ENCODE measurements at regions not wholly inside any gene's neighbourhood (a gene's known extent, or its start where the extent isn't known, plus 50 kb on each side); places are given as distances from the start of the nearest gene placed in this dataset.
"Not testable (repeated sequence)": the region's sequence is repeated elsewhere in the genome, so short reads cannot be mapped to it uniquely, and the experiment has no call there.

DNA sequence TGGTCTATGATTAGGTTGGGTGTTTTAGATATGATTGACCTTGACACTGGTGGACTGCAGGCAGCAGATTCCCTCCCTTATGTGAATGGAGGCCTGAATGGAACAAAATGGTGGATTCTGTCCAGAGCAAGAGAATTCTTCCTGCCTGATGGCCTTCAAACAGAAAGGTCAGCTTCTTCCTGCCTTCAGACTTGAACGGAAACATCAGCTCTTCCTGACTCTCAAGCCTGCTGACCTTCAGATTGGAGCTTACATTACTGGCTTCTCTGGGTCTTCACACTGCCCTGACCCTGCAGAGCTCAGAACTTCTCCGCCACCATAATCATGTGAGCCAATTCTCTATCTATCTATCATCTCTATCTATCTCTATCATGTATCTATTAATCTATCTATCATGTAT is 111.6 kb downstream of the RAMP3 start:
- Histone ChIP-seq H3K79me2 (ENCODE audit: insufficient read depth, low read length) (no peaks in the 10 kb centered on the region), H3K9me3 (ENCODE audit: low read depth, low read length) (no peaks in the 10 kb centered on the region), H3K27me3 (ENCODE audit: insufficient read depth, low read length) (peaks cover 22% of the 10 kb centered on the region), H3K27ac (ENCODE audit: low read depth, low read length) (no peak overlapping the region), H3K36me3 (ENCODE audit: insufficient read depth, low read length) (no peaks in the 10 kb centered on the region), H3K4me2 (ENCODE audit: insufficient read depth, low read length) (no peak overlapping the region), H3K4me3 (ENCODE audit: insufficient read depth, low read length) (no peak overlapping the region), H4K20me1 (ENCODE audit: insufficient read depth, low read length) (no peaks in the 10 kb centered on the region), H3K4me1 (ENCODE audit: insufficient read depth, low read length) (no peaks in the 10 kb centered on the region), H2AFZ (ENCODE audit: low read length) (no peak overlapping the region)
- TF ChIP-seq CTCF (IDR thresholded peaks at IDR 0.05; ENCODE audit: extremely low read depth, low read depth, low read length): no peak
- no peak for DNase-seq (ENCODE audit: insufficient read length, low spot score, missing footprints)

GRCh38 chr7:45278763-45279398 is 121.3 kb downstream of the RAMP3 start:
- Histone ChIP-seq H3K36me3 (ENCODE audit: insufficient read depth, low read length) (no peaks in the 10 kb centered on the region), H3K4me3 (ENCODE audit: insufficient read depth, low read length) (no peak overlapping the region), H3K27ac (ENCODE audit: low read depth, low read length) (no peak overlapping the region), H4K20me1 (ENCODE audit: insufficient read depth, low read length) (no peaks in the 10 kb centered on the region), H2AFZ (ENCODE audit: low read length) (no peak overlapping the region), H3K4me1 (ENCODE audit: insufficient read depth, low read length) (no peaks in the 10 kb centered on the region), H3K9me3 (ENCODE audit: low read depth, low read length) (no peaks in the 10 kb centered on the region), H3K27me3 (ENCODE audit: insufficient read depth, low read length) (peaks cover 14% of the 10 kb centered on the region), H3K4me2 (ENCODE audit: insufficient read depth, low read length) (no peak overlapping the region), H3K79me2 (ENCODE audit: insufficient read depth, low read length) (no peaks in the 10 kb centered on the region)
- no peak for TF ChIP-seq CTCF (IDR thresholded peaks at IDR 0.05; ENCODE audit: extremely low read depth, low read depth, low read length)
- DNase-seq (ENCODE audit: insufficient read length, low spot score, missing footprints): no peak

DNA sequence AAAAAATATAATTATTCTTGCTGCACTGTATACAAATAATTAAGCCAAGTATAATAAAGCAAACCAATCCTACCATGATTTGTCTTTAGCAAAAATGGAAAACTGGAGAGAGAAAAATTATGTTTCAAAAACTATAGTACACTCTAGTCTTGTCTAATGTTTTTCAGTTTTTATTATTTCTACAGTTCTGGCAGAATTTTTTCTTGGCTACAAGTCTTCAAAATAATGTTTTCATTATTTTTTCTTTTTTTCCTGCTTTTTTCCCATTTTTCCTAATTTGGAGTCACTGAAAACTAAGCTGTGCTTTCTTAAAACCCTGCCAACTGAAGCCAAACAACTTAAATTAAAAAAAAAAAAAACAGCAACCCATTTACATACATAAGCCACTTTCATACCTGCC is 132.0 kb downstream of the RAMP3 start:
- not testable (repeated sequence) for H3K9me3 ChIP-seq (ENCODE audit: low read depth, low read length); H3K36me3 ChIP-seq (ENCODE audit: insufficient read depth, low read length); H2AFZ ChIP-seq (ENCODE audit: low read length); DNase-seq (ENCODE audit: insufficient read length, low spot score, missing footprints); H3K27me3 ChIP-seq (ENCODE audit: insufficient read depth, low read length); H3K79me2 ChIP-seq (ENCODE audit: insufficient read depth, low read length); H3K4me3 ChIP-seq (ENCODE audit: insufficient read depth, low read length); H3K4me2 ChIP-seq (ENCODE audit: insufficient read depth, low read length); H3K27ac ChIP-seq (ENCODE audit: low read depth, low read length); H3K4me1 ChIP-seq (ENCODE audit: insufficient read depth, low read length); H4K20me1 ChIP-seq (ENCODE audit: insufficient read depth, low read length)

GRCh38 chr7:45290880-45291279 is 133.3 kb downstream of the RAMP3 start:
- H4K20me1 ChIP-seq (ENCODE audit: insufficient read depth, low read length): no peaks in the 10 kb centered on the region
- TF ChIP-seq CTCF (IDR thresholded peaks at IDR 0.05; ENCODE audit: extremely low read depth, low read depth, low read length): no peak
- H3K36me3 ChIP-seq (ENCODE audit: insufficient read depth, low read length): no peaks in the 10 kb centered on the region
- no peak overlapping the region for H3K27ac ChIP-seq (ENCODE audit: low read depth, low read length)
- H3K79me2 ChIP-seq (ENCODE audit: insufficient read depth, low read length): no peaks in the 10 kb centered on the region
- H2AFZ ChIP-seq (ENCODE audit: low read length): no peak overlapping the region
- H3K4me1 ChIP-seq (ENCODE audit: insufficient read depth, low read length): no peaks in the 10 kb centered on the region
- H3K9me3 ChIP-seq (ENCODE audit: low read depth, low read length): peaks cover 4% of the 10 kb centered on the region
- H3K4me3 ChIP-seq (ENCODE audit: insufficient read depth, low read length): no peak overlapping the region
- no peak for DNase-seq (ENCODE audit: insufficient read length, low spot score, missing footprints)
- no peak overlapping the region for H3K4me2 ChIP-seq (ENCODE audit: insufficient read depth, low read length)
- H3K27me3 ChIP-seq (ENCODE audit: insufficient read depth, low read length): no peaks in the 10 kb centered on the region
